OCI-LY7 (cell line): ENCODE measurements at regions not wholly inside any gene's neighbourhood (a gene's known extent, or its start where the extent isn't known, plus 50 kb on each side); places are given as distances from the start of the nearest gene placed in this dataset.

Experiments
- CTCF ChIP-seq: fragments of 200-600 bp; sonication (generic); conservative IDR thresholded peaks from 2 replicates; pipeline ENCODE4 v1.5.1; 2014; ENCODE audit warnings: mild to moderate bottlenecking, antibody characterized with exemption, low read length, moderate library complexity, mixed read lengths
- EZH2phosphoT487 ChIP-seq: fragments of 200-600 bp; sonication (generic); IDR thresholded peaks from 2 replicates; pipeline ENCODE4 v1.6.1; 2018; ENCODE audit warnings: low read depth, borderline replicate concordance, mild to moderate bottlenecking, mixed run types, antibody characterized with exemption, low read length, moderate library complexity, mixed read lengths

DNA sequence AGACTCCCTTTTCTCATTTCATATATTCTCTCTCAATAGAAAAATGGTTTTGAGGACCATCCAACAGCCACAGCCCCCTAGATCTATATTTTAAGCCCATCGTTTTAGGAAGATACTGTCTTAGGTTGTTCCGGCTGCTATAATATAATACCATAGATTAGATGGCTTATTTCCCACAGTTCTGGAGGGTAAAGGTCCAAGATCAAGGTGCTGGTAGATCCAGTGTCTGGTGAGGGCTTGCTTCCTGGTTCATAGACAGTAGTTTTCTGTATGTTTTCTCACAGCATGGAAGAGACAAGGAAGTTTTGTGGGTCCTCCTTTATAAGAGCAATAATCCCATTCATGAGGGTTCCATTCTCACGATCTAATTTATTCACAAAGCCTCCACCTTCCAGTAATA is 215.1 kb downstream of the AASDHPPT start:
- TF ChIP-seq CTCF = no peak
- no peak for TF ChIP-seq EZH2phosphoT487
